CD4-positive, alpha-beta T cell treated with Interleukin-17A for 4 hours (primary cell): ENCODE measurements at regions not wholly inside any gene's neighbourhood (a gene's known extent, or its start where the extent isn't known, plus 50 kb on each side); places are given as distances from the start of the nearest gene placed in this dataset.

Experiments
- DNase-seq: peaks from one replicate; pipeline ENCODE4 v3.0.0-alpha.2; 2020; ENCODE audit warnings: mixed read lengths

DNA sequence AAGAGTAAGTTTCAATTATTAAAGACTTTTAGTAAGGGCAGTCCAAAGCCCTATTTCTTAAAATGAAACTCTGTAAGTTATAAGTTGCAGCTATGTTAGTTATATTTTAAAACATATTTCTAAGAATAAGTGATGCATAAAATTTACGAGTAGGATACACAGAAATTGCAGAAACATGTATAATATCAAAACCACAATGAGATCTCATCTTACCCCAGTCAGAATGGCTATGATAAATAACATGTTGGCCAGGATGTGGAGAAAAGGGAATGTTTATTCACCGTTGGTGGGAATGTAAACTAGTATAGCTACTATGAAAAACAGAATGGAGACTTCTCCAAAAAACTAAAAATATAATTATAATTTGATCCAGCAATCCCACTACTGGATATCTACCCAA, 201.2 kb downstream of the CBLN2 start:
- no peak for DNase-seq

- DNase-seq: no peak
These were observed 204.2 kb downstream of the CBLN2 start for GRCh38 chr18:72339976-72340375.

GRCh38 chr18:72336786-72337185, 207.4 kb downstream of the CBLN2 start:
- no peak for DNase-seq

- DNase-seq: no peak
These were observed 214.6 kb downstream of the CBLN2 start for GRCh38 chr18:72329533-72329932.

DNA sequence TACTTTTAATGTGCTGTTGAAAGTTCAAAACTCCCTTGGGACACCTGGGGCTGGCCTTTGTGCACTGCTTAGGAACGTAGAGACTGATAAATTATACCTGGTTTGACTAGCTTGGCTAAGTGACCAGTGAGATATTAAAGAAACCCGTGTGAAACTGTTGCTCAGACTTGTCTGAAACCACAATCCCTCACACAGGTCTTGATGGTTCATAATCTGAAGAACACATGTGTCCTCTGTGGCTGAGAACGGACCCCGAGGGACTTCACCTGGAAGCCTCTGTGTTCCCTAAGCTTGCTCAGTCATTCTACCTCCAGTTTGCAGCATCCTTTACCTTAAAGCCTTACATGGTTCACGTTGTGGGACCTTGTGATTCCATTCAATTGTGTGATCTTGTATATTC, 218.8 kb downstream of the CBLN2 start:
- no peak for DNase-seq

DNA sequence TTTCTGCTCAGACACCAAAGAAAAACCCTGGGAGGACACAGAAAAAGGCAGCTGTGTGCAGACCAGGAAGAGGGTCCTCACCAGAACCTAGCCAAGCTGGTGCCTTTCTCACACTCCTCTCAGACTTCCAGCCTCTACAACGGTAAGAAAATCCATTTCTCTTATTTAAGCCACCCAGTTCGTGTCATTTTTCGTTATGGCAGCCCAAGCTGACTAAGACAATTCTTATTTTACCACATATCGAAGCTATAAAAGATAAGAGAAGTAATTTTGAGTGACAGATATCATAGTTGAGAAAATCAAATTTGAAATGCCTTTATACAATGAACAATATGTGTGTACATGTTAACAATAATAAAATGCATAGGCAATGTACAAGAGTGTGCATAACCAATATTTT, 219.5 kb downstream of the CBLN2 start:
- DNase-seq: no peak

DNA sequence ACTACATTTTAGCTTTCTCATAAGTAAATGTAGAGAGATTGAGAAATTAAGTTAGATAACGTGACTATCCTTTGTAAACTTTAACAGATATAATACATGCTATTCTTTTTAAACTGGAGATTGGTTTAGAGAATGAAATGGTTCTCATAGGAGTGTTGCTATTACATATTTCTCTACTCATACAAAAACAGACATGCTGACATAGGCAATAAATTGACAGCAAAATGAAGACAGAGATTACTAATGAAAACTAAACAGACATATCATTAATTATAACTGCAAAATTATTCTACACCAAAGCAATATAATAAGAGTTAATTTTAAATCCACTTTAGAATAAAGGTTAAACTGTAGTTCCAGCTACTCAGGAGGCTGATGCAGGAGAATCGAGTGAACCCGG, 227.6 kb downstream of the CBLN2 start:
- no peak for DNase-seq

DNA sequence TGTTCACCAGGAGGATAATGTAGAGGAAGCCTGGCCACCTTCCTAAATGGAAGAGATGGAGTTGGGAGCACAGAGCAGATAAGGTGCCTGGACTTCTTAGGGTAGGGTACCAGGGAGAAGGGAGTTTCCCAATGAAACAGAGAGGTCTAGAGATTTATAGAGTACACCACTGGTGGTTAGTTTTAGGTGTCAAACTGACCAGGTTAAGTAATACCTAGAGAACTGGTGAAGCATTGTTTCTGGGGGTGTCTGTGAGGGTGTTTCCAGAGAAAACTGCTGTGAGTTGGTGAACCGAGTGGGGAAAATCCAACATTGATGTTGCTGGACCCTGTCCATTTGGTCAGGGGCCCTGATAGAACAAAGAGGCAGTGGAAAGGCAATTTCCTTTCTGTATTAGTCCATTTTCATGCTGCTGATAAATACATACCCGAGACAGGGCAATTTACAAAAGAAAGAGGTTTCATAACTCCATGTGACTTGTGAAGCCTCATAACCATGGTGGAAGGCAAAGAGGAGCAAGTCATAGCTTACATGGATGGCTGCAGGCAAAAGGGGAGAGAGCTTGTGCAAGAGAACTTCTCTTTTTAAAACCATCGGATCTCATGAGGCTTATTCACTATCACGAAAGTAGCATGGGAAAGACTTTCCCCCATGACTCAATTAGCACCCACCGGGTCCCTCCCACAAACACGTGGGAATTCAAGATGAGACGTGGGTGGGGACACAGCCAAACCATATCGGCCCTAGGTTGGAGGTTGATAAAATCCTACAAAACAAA, 260.8 kb downstream of the CBLN2 start:
- DNase-seq: no peak

- DNase-seq: no peak
These were observed 271.1 kb downstream of the CBLN2 start for GRCh38 chr18:72273025-72273424.

DNA sequence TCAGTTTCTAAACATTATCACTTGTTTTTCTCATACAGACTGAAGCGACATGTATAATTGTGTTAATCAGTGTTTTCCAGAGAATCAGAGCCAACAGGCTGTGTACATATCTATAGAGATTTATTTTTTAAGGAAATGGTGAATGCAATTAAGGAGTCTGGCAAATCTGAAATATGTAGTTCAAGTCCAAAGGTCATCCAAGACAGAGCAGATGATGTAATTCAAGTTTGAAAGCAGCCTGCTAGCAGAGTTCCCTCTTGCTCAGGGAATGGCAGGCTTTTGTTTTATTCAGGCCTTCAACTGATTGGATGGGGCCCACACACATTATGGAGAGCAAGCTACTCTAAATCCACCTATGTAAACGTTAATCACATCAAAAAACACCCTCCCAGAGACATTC, 282.6 kb downstream of the CBLN2 start:
- DNase-seq: no peak

DNA sequence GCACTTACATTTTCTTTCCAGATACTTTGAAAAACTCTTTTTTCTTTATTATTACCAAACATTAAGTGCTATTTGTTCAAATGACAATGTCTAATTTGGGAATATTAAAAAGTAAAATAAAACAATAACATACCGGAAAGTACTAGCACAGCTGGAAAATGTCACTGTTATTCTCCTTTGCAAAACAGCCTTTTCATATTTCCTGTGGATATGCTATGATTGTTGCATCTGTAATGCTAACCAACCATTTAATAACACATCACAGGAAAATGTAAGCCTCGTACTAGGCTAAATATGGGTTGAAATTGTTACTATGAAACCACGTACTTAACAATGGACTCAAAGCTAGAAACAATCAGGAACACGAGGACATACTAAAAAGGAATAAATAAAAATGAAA, 298.1 kb downstream of the CBLN2 start:
- no peak for DNase-seq

DNA sequence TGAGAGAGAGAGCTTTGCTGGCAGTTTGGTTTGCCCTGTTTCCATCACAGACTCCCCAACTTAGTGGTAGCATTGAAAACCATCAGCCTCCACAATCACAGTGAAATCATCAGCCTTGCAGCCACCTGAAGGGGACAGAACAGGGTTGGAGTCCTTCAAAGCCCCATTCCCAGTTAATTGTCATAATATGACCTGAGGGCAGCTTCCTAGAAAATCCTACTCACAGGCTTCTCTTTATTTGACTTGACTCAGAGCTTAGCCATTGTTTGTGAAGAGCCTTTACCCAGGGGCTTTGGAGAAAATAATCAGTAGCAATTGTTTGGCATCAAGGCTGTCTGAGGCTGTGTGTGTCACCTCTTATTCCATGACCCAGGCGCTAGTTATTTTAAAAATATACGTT, 308.7 kb downstream of the CBLN2 start:
- DNase-seq: no peak

DNA sequence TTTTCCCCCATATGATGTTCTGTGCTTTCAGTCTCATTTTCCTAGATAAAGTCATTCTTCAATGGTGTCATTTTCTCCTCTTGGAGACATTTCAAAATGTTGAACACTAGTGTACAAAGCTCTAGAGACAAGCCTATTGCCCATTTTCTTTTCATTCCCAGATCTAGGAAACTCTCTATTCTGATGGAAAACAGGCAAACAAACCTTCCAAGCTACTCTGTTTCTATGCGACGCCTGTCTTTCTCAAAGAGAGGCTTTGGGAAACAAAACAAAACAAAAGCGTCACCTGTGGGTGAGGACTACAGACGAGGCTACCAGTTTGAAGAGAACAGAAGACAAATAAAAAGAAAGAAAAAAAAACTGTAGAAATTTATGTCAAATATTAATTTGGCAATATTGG, 311.0 kb downstream of the CBLN2 start:
- DNase-seq: no peak

DNA sequence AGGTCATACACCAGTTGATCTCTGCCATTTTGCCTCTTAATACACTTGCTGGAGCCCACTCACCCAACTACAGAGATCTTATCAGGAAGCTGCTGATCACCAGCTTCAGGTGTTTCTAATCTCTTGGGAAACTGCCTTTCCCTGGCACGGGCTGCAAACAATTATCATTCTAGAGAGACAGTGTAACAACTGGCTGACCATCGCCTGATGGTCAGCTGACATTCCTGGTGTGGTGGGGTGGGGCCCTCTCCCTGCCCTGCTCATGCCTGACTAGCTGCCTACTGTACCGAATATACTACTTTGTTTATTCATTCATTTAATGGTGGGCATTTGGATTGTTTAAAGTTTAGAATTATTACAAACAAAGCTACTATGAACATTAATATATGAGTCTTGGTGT, 311.5 kb downstream of the CBLN2 start:
- DNase-seq: no peak

- no peak for DNase-seq
These were observed 318.2 kb downstream of the CBLN2 start for GRCh38 chr18:72225958-72226357.

- DNase-seq: no peak
These were observed 320.4 kb downstream of the CBLN2 start for GRCh38 chr18:72223733-72224132.

- DNase-seq: peak; percentile 4
These were observed 335.0 kb downstream of the CBLN2 start for GRCh38 chr18:72208920-72209676.

GRCh38 chr18:72207280-72207679, 336.9 kb downstream of the CBLN2 start:
- no peak for DNase-seq

DNA sequence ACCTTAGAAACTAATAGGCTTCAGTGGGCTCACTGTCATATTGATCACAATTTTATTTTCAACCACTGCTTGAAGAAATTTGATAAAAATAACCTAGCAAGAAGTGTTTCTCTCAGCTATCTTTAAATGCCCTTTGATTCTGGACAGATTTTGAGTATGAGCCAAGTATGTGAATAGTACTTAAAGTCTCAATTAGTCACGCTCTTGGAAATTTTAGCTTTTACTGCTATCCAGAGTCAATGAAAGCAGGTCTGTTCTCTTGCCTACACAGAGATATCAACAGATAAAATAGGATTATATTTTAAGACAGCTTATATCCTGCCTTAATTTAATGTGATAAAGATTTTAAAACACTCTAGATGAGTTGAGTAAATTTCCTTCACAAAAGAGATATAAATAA, 337.3 kb downstream of the CBLN2 start:
- DNase-seq: no peak

DNA sequence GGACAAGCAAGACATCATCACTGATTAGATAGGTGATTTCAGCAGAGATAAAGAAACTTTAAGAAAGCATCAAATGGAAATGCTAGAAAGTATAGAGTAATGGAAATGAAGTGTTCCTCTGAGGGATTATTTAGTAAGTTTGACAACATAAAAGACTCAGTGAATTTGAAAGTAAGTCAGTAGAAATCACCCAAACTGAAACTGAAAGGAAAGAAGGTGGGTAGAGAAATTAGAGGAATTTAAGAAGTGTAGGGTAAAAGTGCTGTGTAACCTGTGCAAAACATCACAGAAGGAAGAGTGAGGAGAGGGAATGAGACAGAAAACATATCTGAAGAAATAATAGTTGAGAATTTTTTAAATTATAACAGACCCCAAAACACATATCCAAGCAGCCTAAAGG, 343.1 kb downstream of the CBLN2 start:
- no peak for DNase-seq

GRCh38 chr18:72197591-72197990, 346.6 kb downstream of the CBLN2 start:
- no peak for DNase-seq

DNA sequence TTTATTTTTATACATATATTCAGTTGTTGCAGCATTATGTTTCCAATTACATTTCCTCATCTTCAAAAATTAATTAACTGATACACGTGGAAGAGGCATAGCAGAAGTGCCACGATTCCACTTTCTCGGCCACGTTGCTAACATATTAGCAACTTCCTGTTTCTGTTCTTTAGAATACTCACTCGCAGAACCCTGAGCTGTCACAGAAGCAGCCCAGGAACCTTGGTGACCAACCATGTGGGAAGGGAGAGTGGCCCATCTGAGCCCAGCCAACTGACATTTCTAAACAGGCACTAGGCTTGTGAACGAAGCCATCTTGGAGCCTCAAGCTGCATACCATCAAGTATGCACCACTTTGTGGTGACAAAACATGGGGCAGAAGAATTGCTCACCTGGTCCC, 350.1 kb downstream of the CBLN2 start:
- DNase-seq: no peak

- DNase-seq: no peak
These were observed 356.2 kb downstream of the CBLN2 start for GRCh38 chr18:72187956-72188355.

GRCh38 chr18:72181241-72181764, 362.8 kb downstream of the CBLN2 start:
- no peak for DNase-seq
